ENCODE measurements at regions not wholly inside any gene's neighbourhood (a gene's known extent, or its start where the extent isn't known, plus 50 kb on each side); places are given as distances from the start of the nearest gene placed in this dataset.

GRCh38 chr10:93146336-93146735 is 72.6 kb downstream of the CYP26A1 start:
- TF ChIP-seq, protein P1, sequence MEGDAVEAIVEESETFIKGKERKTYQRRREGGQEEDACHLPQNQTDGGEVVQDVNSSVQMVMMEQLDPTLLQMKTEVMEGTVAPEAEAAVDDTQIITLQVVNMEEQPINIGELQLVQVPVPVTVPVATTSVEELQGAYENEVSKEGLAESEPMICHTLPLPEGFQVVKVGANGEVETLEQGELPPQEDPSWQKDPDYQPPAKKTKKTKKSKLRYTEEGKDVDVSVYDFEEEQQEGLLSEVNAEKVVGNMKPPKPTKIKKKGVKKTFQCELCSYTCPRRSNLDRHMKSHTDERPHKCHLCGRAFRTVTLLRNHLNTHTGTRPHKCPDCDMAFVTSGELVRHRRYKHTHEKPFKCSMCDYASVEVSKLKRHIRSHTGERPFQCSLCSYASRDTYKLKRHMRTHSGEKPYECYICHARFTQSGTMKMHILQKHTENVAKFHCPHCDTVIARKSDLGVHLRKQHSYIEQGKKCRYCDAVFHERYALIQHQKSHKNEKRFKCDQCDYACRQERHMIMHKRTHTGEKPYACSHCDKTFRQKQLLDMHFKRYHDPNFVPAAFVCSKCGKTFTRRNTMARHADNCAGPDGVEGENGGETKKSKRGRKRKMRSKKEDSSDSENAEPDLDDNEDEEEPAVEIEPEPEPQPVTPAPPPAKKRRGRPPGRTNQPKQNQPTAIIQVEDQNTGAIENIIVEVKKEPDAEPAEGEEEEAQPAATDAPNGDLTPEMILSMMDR (IDR thresholded peaks at IDR 0.05; ENCODE audit: low read length): no peak
- no peak for TF ChIP-seq EZH2 (IDR thresholded peaks at IDR 0.05; ENCODE audit: borderline replicate concordance, low read length)
- H2AFZ ChIP-seq (ENCODE audit: low read length): no peak overlapping the region
- no peaks in the 10 kb centered on the region for H3F3A ChIP-seq (ENCODE audit: insufficient read depth, low read length)
- H3K36me3 ChIP-seq (ENCODE audit: insufficient read depth, low read length): no peaks in the 10 kb centered on the region
- no peaks in the 10 kb centered on the region for H3K27me3 ChIP-seq (ENCODE audit: insufficient read depth, low read length)
- no peaks in the 10 kb centered on the region for H3K79me2 ChIP-seq (ENCODE audit: insufficient read depth, low read length)
- H3K27ac ChIP-seq (ENCODE audit: low read depth, low read length, poor library complexity, severe bottlenecking): no peak overlapping the region
- no peaks in the 10 kb centered on the region for H3K9me2 ChIP-seq (ENCODE audit: low read depth, low read length)
- H3K4me2 ChIP-seq (ENCODE audit: low read length): no peak overlapping the region
- no peaks in the 10 kb centered on the region for H3K4me1 ChIP-seq (ENCODE audit: insufficient read depth, low read length, severe bottlenecking)
- no peak overlapping the region for H3K4me3 ChIP-seq (ENCODE audit: low read depth, low read length, poor library complexity, severe bottlenecking)
- H4K20me1 ChIP-seq (ENCODE audit: insufficient read depth, low read length): no peaks in the 10 kb centered on the region
- H3K9ac ChIP-seq (ENCODE audit: low read length): no peak overlapping the region
- H3K9me3 ChIP-seq (ENCODE audit: low read length): no peaks in the 10 kb centered on the region

DNA sequence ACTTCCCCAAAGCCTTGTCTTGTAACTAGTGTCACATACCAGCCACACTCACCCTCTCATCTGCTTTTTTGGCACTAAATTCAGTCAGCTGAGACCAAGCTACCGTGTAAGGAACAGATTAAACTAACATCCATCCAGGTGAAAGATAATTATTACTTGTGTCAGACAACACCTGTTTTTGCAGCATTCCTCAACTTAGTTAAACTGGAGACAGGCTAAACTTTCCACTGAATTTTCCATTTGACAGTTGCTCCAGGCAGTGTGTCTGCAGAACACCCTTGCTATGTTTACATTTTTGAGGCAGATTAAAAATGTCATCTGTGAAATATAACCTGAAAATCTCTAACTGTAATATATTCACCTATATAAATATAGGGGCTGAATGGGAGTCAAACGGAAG is 73.6 kb downstream of the CYP26A1 start:
- Histone ChIP-seq H3K27ac (ENCODE audit: low read depth, low read length, poor library complexity, severe bottlenecking) (no peak overlapping the region), H3K4me2 (ENCODE audit: low read length) (no peak overlapping the region), H3K36me3 (ENCODE audit: insufficient read depth, low read length) (no peaks in the 10 kb centered on the region), H3F3A (ENCODE audit: insufficient read depth, low read length) (no peaks in the 10 kb centered on the region), H3K79me2 (ENCODE audit: insufficient read depth, low read length) (no peaks in the 10 kb centered on the region), H3K9me3 (ENCODE audit: low read length) (no peaks in the 10 kb centered on the region), H3K9me2 (ENCODE audit: low read depth, low read length) (no peaks in the 10 kb centered on the region), H2AFZ (ENCODE audit: low read length) (no peak overlapping the region), H3K9ac (ENCODE audit: low read length) (no peak overlapping the region), H4K20me1 (ENCODE audit: insufficient read depth, low read length) (no peaks in the 10 kb centered on the region), H3K4me3 (ENCODE audit: low read depth, low read length, poor library complexity, severe bottlenecking) (no peak overlapping the region), H3K4me1 (ENCODE audit: insufficient read depth, low read length, severe bottlenecking) (no peaks in the 10 kb centered on the region), H3K27me3 (ENCODE audit: insufficient read depth, low read length) (no peaks in the 10 kb centered on the region)
- TF ChIP-seq, protein P1 (IDR thresholded peaks at IDR 0.05; ENCODE audit: low read length): no peak
- no peak for TF ChIP-seq EZH2 (IDR thresholded peaks at IDR 0.05; ENCODE audit: borderline replicate concordance, low read length)

DNA sequence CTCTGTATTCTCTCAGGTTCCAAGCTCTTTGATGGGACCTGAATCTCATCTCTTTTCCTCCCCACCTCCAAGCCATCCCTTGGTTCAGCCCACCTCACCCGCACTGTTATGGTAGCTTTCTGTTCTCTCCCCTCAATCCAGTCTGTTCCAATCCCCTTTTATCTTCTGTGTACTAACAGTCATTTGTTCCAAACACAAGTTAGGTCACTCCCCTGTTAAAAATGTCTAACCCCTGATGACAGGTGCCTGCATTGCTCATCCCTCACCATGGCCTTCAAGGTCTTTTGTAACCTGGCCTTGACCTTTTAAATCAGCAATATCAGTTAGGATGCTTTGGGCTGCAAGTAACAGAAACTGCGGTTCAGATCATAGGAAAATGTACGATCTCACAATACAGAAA is 74.8 kb downstream of the CYP26A1 start:
- Histone ChIP-seq H3K9me2 (ENCODE audit: low read depth, low read length) (no peaks in the 10 kb centered on the region), H3K9ac (ENCODE audit: low read length) (no peak overlapping the region), H3K4me3 (ENCODE audit: low read depth, low read length, poor library complexity, severe bottlenecking) (no peak overlapping the region), H3K79me2 (ENCODE audit: insufficient read depth, low read length) (no peaks in the 10 kb centered on the region), H3K27ac (ENCODE audit: low read depth, low read length, poor library complexity, severe bottlenecking) (no peak overlapping the region), H3K4me2 (ENCODE audit: low read length) (no peak overlapping the region), H2AFZ (ENCODE audit: low read length) (no peak overlapping the region), H4K20me1 (ENCODE audit: insufficient read depth, low read length) (no peaks in the 10 kb centered on the region), H3K9me3 (ENCODE audit: low read length) (no peaks in the 10 kb centered on the region), H3K4me1 (ENCODE audit: insufficient read depth, low read length, severe bottlenecking) (no peaks in the 10 kb centered on the region), H3K27me3 (ENCODE audit: insufficient read depth, low read length) (no peaks in the 10 kb centered on the region), H3K36me3 (ENCODE audit: insufficient read depth, low read length) (no peaks in the 10 kb centered on the region), H3F3A (ENCODE audit: insufficient read depth, low read length) (no peaks in the 10 kb centered on the region)
- TF ChIP-seq, protein P1 (IDR thresholded peaks at IDR 0.05; ENCODE audit: low read length): no peak
- TF ChIP-seq EZH2 (IDR thresholded peaks at IDR 0.05; ENCODE audit: borderline replicate concordance, low read length): no peak

Measured in OCI-LY1 (cell line).